ENCODE measurements at regions not wholly inside any gene's neighbourhood (a gene's known extent, or its start where the extent isn't known, plus 50 kb on each side); places are given as distances from the start of the nearest gene placed in this dataset.

GRCh38 chr17:17398188-17398942 is 78.4 kb upstream of the MED9 start:
- Histone ChIP-seq H3K79me2 (ENCODE audit: control insufficient read depth, insufficient read depth, low read length) (no peaks in the 10 kb centered on the region), H3K36me3 (ENCODE audit: control insufficient read depth, insufficient read depth, low read length) (no peaks in the 10 kb centered on the region), H3K4me1 (ENCODE audit: control insufficient read depth, low read depth, low read length) (no peaks in the 10 kb centered on the region), H3K27me3 (ENCODE audit: insufficient read depth, low read length, poor library complexity) (no peaks in the 10 kb centered on the region), H2BK15ac (replicated peaks; ENCODE audit: low read depth) (no peak overlapping the region), H2AK5ac (ENCODE audit: low read length) (no peak overlapping the region), H3K56ac (ENCODE audit: low read length) (no peak overlapping the region), H3K4me2 (ENCODE audit: low read length) (no peak overlapping the region), H4K8ac (ENCODE audit: low read depth, low read length) (no peak overlapping the region), H3K27ac (ENCODE audit: low read depth, low read length) (no peak overlapping the region), H3K4me3 (ENCODE audit: low read length) (no peak overlapping the region), H2BK5ac (ENCODE audit: low read length) (no peak overlapping the region), H3K9ac (ENCODE audit: low read length) (no peak overlapping the region), H4K5ac (ENCODE audit: low read length) (no peak overlapping the region), H3K23ac (ENCODE audit: low read length) (no peak overlapping the region), H3K4ac (ENCODE audit: low read depth, low read length) (no peak overlapping the region), H2BK120ac (ENCODE audit: low read depth, low read length) (no peak overlapping the region), H3K79me1 (ENCODE audit: low read length) (no peaks in the 10 kb centered on the region), H3K18ac (ENCODE audit: low read length) (no peak overlapping the region)
- no CpG with 5 or more reads among the region's 8 CpGs for WGBS (ENCODE audit: extremely low coverage, insufficient coverage, low lambda C conversion rate)
- no peak for DNase-seq

- Histone ChIP-seq H3K4me3 (ENCODE audit: low read length) (no peak overlapping the region), H2BK5ac (ENCODE audit: low read length) (no peak overlapping the region), H3K18ac (ENCODE audit: low read length) (no peak overlapping the region), H3K4me1 (ENCODE audit: control insufficient read depth, low read depth, low read length) (no peaks in the 10 kb centered on the region), H3K79me1 (ENCODE audit: low read length) (no peaks in the 10 kb centered on the region), H4K8ac (ENCODE audit: low read depth, low read length) (no peak overlapping the region), H3K4me2 (ENCODE audit: low read length) (no peak overlapping the region), H2BK15ac (replicated peaks; ENCODE audit: low read depth) (no peak overlapping the region), H3K27ac (ENCODE audit: low read depth, low read length) (no peak overlapping the region), H2AK5ac (ENCODE audit: low read length) (no peak overlapping the region), H3K9ac (ENCODE audit: low read length) (no peak overlapping the region), H2BK120ac (ENCODE audit: low read depth, low read length) (no peak overlapping the region), H3K27me3 (ENCODE audit: insufficient read depth, low read length, poor library complexity) (no peaks in the 10 kb centered on the region), H4K5ac (ENCODE audit: low read length) (no peak overlapping the region), H3K56ac (ENCODE audit: low read length) (no peak overlapping the region), H3K36me3 (ENCODE audit: control insufficient read depth, insufficient read depth, low read length) (no peaks in the 10 kb centered on the region), H3K79me2 (ENCODE audit: control insufficient read depth, insufficient read depth, low read length) (no peaks in the 10 kb centered on the region), H3K4ac (ENCODE audit: low read depth, low read length) (no peak overlapping the region), H3K23ac (ENCODE audit: low read length) (no peak overlapping the region)
- no CpG with 5 or more reads among the region's 15 CpGs for WGBS (ENCODE audit: extremely low coverage, insufficient coverage, low lambda C conversion rate)
- DNase-seq = no peak
Measured at GRCh38 chr17:17398943-17399926, 77.6 kb upstream of the MED9 start.

GRCh38 chr17:17400070-17400469 is 76.7 kb upstream of the MED9 start:
- Histone ChIP-seq H3K79me2 (ENCODE audit: control insufficient read depth, insufficient read depth, low read length) (no peaks in the 10 kb centered on the region), H3K56ac (ENCODE audit: low read length) (no peak overlapping the region), H2BK120ac (ENCODE audit: low read depth, low read length) (no peak overlapping the region), H3K4me1 (ENCODE audit: control insufficient read depth, low read depth, low read length) (no peaks in the 10 kb centered on the region), H3K4me2 (ENCODE audit: low read length) (no peak overlapping the region), H3K4ac (ENCODE audit: low read depth, low read length) (no peak overlapping the region), H2BK5ac (ENCODE audit: low read length) (no peak overlapping the region), H2BK15ac (replicated peaks; ENCODE audit: low read depth) (no peak overlapping the region), H3K4me3 (ENCODE audit: low read length) (no peak overlapping the region), H2AK5ac (ENCODE audit: low read length) (no peak overlapping the region), H3K79me1 (ENCODE audit: low read length) (no peaks in the 10 kb centered on the region), H3K18ac (ENCODE audit: low read length) (no peak overlapping the region), H4K8ac (ENCODE audit: low read depth, low read length) (no peak overlapping the region), H4K5ac (ENCODE audit: low read length) (no peak overlapping the region), H3K27me3 (ENCODE audit: insufficient read depth, low read length, poor library complexity) (no peaks in the 10 kb centered on the region), H3K36me3 (ENCODE audit: control insufficient read depth, insufficient read depth, low read length) (no peaks in the 10 kb centered on the region), H3K9ac (ENCODE audit: low read length) (no peak overlapping the region), H3K27ac (ENCODE audit: low read depth, low read length) (no peak overlapping the region), H3K23ac (ENCODE audit: low read length) (no peak overlapping the region)
- no peak for DNase-seq
- WGBS (ENCODE audit: extremely low coverage, insufficient coverage, low lambda C conversion rate) = no CpG with 5 or more reads among the region's 12 CpGs

GRCh38 chr17:17400566-17401184 is 76.1 kb upstream of the MED9 start:
- Histone ChIP-seq H3K56ac (ENCODE audit: low read length) (no peak overlapping the region), H3K4me3 (ENCODE audit: low read length) (no peak overlapping the region), H3K79me1 (ENCODE audit: low read length) (no peaks in the 10 kb centered on the region), H2BK120ac (ENCODE audit: low read depth, low read length) (no peak overlapping the region), H3K27me3 (ENCODE audit: insufficient read depth, low read length, poor library complexity) (no peaks in the 10 kb centered on the region), H3K18ac (ENCODE audit: low read length) (no peak overlapping the region), H4K8ac (ENCODE audit: low read depth, low read length) (no peak overlapping the region), H2BK5ac (ENCODE audit: low read length) (no peak overlapping the region), H3K27ac (ENCODE audit: low read depth, low read length) (no peak overlapping the region), H2AK5ac (ENCODE audit: low read length) (no peak overlapping the region), H3K4ac (ENCODE audit: low read depth, low read length) (no peak overlapping the region), H3K9ac (ENCODE audit: low read length) (no peak overlapping the region), H3K4me1 (ENCODE audit: control insufficient read depth, low read depth, low read length) (no peaks in the 10 kb centered on the region), H4K5ac (ENCODE audit: low read length) (no peak overlapping the region), H3K23ac (ENCODE audit: low read length) (no peak overlapping the region), H2BK15ac (replicated peaks; ENCODE audit: low read depth) (no peak overlapping the region), H3K36me3 (ENCODE audit: control insufficient read depth, insufficient read depth, low read length) (no peaks in the 10 kb centered on the region), H3K4me2 (ENCODE audit: low read length) (no peak overlapping the region), H3K79me2 (ENCODE audit: control insufficient read depth, insufficient read depth, low read length) (no peaks in the 10 kb centered on the region)
- DNase-seq = no peak
- no CpG with 5 or more reads among the region's 14 CpGs for WGBS (ENCODE audit: extremely low coverage, insufficient coverage, low lambda C conversion rate)

- H3K36me3 ChIP-seq (ENCODE audit: control insufficient read depth, insufficient read depth, low read length) = no peaks in the 10 kb centered on the region
- H3K4me2 ChIP-seq (ENCODE audit: low read length) = no peak overlapping the region
- no peaks in the 10 kb centered on the region for H3K79me1 ChIP-seq (ENCODE audit: low read length)
- H3K56ac ChIP-seq (ENCODE audit: low read length) = no peak overlapping the region
- H4K8ac ChIP-seq (ENCODE audit: low read depth, low read length) = no peak overlapping the region
- H3K9ac ChIP-seq (ENCODE audit: low read length) = no peak overlapping the region
- no peaks in the 10 kb centered on the region for H3K27me3 ChIP-seq (ENCODE audit: insufficient read depth, low read length, poor library complexity)
- no peak overlapping the region for H2BK15ac ChIP-seq (replicated peaks; ENCODE audit: low read depth)
- H3K79me2 ChIP-seq (ENCODE audit: control insufficient read depth, insufficient read depth, low read length) = no peaks in the 10 kb centered on the region
- no peak overlapping the region for H3K4me3 ChIP-seq (ENCODE audit: low read length)
- H4K5ac ChIP-seq (ENCODE audit: low read length) = no peak overlapping the region
- H3K18ac ChIP-seq (ENCODE audit: low read length) = no peak overlapping the region
- H3K27ac ChIP-seq (ENCODE audit: low read depth, low read length) = no peak overlapping the region
- H3K4me1 ChIP-seq (ENCODE audit: control insufficient read depth, low read depth, low read length) = no peaks in the 10 kb centered on the region
- no peak overlapping the region for H3K4ac ChIP-seq (ENCODE audit: low read depth, low read length)
- H2AK5ac ChIP-seq (ENCODE audit: low read length) = no peak overlapping the region
- WGBS (ENCODE audit: extremely low coverage, insufficient coverage, low lambda C conversion rate) = no CpG with 5 or more reads among the region's 12 CpGs
- no peak overlapping the region for H3K23ac ChIP-seq (ENCODE audit: low read length)
- no peak overlapping the region for H2BK5ac ChIP-seq (ENCODE audit: low read length)
- H2BK120ac ChIP-seq (ENCODE audit: low read depth, low read length) = no peak overlapping the region
- peak; percentile 47 for DNase-seq
Measured at GRCh38 chr17:17401271-17401781, 75.5 kb upstream of the MED9 start.
